ENCODE measurements at regions not wholly inside any gene's neighbourhood (a gene's known extent, or its start where the extent isn't known, plus 50 kb on each side); places are given as distances from the start of the nearest gene placed in this dataset.
"Not testable (repeated sequence)": the region's sequence is repeated elsewhere in the genome, so short reads cannot be mapped to it uniquely, and the experiment has no call there.

DNA sequence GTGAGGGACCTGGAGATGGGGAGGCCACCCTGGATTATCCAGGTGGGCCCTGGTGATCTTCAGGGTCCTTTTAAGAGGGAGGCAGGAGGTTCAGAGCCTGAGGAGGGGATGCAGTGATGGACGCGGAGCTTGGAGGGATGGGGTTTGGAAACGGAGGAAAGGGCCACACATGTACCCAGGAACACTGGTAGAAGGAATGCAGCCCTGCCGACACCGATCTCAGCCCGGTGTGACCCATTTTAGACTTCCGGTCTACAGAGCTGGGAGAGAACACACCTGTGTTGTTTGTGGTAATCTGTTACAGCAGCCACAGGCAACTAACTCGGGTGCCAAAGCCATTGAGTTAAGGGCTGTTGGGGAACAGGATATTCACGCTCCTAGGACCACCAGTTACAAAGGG is 345.2 kb downstream of the CNTNAP3B start:
- H3K27ac ChIP-seq; H3K4me1 ChIP-seq; DNase-seq; H3K9me3 ChIP-seq; H3K4me3 ChIP-seq (replicated peaks in 1 of 3); intact Hi-C loops (cut with DNase I); H3K27me3 ChIP-seq; H3K36me3 ChIP-seq: not testable (repeated sequence)
- WGBS, 2 donors = 95 to 96% methylated on average over 7 of the region's 9 CpGs

DNA sequence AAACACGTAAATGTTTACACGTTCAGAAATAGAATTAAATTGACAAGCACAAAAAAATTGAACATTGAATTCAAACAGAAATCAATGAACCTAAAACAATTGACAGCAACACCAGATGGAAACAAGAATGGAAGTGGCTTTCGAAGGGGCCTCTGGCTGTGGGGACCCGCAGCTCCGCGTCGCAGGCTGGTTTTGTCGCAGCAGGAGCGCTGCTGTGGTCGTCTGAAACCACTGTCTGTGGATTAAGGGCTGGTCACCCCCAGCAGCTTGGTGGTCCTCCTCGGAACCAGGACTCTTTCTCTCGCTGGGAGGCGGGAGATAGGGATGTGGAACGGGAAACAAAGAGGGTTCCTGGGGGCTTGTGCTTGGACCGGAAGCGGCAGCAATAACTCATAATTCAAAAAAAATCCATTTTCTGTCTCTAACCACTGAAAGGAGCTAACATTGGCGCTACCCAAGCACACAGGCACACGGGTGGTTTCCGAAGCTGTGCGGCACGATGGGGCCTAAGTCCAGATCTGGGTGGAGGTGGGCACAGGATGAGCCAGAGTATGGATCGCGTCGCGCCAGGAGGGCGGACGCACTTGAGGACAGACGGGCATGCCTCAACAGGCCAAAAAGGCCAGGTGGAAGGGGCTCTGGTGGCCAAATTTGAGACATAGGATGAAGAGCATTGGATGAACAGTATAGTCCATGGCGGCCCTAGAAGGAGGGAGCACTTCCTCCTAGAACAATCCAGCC is 346.0 kb downstream of the CNTNAP3B start:
- intact Hi-C loops (cut with DNase I); H3K4me1 ChIP-seq; H3K27me3 ChIP-seq; H3K36me3 ChIP-seq; H3K9me3 ChIP-seq; H3K27ac ChIP-seq; H3K4me3 ChIP-seq (replicated peaks in 1 of 3); DNase-seq: not testable (repeated sequence)
- WGBS, 2 donors = 94% methylated on average over 17 to 22 of the region's 29 CpGs

DNA sequence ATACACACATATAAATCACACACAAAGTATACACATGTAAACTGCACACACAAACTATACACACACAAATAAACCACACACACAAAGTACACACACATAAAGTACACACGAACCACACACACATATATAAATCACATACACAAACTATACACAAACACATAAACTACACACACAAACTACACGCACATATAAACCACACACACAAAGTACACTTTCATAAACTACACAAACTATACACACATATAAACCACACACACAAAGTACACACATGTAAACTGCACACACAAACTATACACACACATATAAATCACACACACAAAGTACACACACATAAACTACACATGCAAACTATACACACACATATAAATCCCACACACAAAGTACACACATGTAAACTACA is 347.3 kb downstream of the CNTNAP3B start:
- H3K27me3 ChIP-seq; H3K9me3 ChIP-seq; H3K4me1 ChIP-seq; H3K36me3 ChIP-seq; H3K4me3 ChIP-seq (replicated peaks in 1 of 3); intact Hi-C loops (cut with DNase I); DNase-seq; H3K27ac ChIP-seq: not testable (repeated sequence)
- 95 to 97% methylated on average over 2 of the region's 2 CpGs for WGBS, 2 donors

DNA sequence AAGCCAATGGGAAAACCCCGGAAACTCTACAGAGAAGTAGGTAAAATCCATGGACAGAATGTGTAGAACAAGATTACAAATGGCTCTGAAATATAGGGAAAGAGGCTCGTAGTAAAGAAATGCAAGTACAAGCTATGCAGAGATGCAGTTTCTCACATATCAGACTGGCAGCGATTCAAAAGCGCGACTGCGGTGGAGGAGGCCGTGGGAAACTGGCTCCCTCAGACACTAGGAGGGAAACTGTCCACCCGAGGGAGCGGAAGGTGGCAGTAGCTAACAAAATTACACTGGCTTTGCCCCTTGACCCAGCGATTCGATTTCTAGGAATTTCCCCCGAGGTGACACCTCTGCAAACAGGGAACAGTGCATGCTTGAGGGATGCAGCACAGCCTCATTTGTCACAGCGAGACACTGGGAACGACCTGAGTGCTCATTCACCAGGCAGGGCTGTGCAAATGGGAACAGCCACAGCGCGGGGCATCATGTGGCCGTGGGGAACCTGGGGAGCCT is 349.3 kb downstream of the CNTNAP3B start:
- H3K4me1 ChIP-seq; H3K36me3 ChIP-seq; H3K27me3 ChIP-seq; DNase-seq; H3K4me3 ChIP-seq (replicated peaks in 1 of 3); H3K27ac ChIP-seq; intact Hi-C loops (cut with DNase I); H3K9me3 ChIP-seq: not testable (repeated sequence)
- 61 to 65% methylated on average over 11 to 12 of the region's 17 CpGs for WGBS, 2 donors

DNA sequence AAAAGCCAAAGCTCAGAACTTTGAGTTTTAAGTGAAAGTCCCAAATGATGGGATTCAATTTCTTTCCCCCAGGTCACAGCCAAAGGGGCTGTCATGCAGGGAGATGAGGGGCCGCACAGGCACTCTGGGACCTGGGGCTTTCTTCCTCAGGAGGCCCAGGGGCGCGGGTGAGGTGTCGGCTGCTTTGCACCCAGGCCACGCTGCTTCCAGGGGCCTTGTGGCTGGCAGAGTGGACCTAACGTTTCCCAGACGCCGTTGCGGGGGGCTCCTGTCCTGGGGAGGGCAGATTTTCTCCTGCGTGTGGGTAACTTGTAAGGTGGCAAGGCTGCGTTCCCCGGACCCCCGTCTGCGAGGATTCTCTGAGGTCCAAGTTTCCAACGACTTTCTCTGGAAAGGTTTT is 350.0 kb downstream of the CNTNAP3B start:
- H3K4me1 ChIP-seq; H3K27me3 ChIP-seq; H3K9me3 ChIP-seq; H3K4me3 ChIP-seq (replicated peaks in 1 of 3); DNase-seq; intact Hi-C loops (cut with DNase I); H3K27ac ChIP-seq; H3K36me3 ChIP-seq: not testable (repeated sequence)
- 95 to 99% methylated on average over 9 to 14 of the region's 15 CpGs for WGBS, 2 donors

DNA sequence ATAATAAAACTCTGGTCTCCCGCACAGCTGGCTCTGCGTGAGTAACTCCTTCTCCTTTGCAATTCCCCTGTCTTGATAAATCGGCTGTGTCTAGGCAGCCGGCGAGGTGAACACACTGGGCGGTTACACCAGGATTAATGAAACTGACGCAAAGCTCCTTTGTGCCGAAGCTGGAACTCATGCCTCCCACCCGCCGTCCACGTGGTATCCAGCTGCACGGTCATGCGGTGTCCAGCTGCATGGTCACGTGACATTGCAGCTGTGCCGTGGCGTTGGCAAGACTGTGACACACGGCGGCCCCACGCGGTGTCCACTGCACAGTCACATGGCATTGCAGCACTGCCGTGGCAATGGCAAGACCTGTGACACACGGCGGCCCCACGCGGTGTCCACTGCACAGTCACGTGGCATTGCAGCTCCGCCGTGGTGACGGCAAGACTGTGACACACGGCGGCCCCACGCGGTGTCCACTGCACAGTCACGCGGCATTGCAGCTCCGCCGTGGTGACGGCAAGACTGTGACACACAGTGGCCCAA is 350.6 kb downstream of the CNTNAP3B start:
- intact Hi-C loops (cut with DNase I); DNase-seq: not testable (repeated sequence)
- 96 to 97% methylated on average over 9 to 25 of the region's 38 CpGs for WGBS, 2 donors

DNA sequence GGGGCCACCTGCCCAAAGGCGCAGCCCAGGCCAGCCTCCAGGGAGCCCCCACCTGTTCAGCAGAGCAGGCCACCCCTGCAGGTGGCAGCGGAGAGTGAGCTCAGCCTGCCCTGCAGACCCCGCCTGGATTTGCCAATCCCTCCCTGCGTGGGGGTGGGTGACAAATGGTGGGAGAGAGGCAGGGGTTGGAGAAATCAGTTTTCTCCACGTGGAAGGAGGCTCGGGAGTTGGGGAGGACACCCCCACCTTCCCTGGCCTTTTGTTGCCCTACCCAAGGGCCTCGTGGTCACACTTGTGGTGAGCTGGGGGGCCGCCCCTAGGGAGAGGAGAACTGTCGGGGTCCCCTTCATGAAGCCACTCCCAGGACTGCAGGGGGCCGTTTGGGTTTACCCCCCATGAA is 351.7 kb downstream of the CNTNAP3B start:
- intact Hi-C loops (cut with DNase I) = not testable (repeated sequence)

More for the DNA sequence above, 350.6 kb downstream of the CNTNAP3B start:
- not testable (repeated sequence) for H3K36me3 ChIP-seq; H3K4me3 ChIP-seq (replicated peaks in 1 of 3); H3K27me3 ChIP-seq; H3K4me1 ChIP-seq; H3K9me3 ChIP-seq; H3K27ac ChIP-seq

DNA sequence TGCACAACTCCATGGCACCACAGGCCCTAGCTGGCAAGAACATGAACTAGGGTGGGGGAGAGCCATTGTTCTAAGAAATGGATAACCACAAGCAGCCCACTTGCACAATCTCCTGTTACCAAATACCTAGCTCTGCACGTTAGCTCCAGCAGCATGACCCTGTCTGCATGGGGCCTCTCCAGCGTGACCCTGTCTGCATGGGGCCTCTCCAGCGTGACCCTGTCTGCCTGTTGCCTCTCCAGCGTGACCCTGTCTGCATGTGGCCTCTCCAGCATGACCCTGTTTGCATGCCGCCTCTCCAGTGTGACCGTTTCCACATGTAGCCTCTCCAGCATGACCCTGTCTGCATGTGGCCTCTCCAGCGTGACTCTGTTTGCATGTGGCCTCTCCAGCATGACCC is 356.7 kb downstream of the CNTNAP3B start:
- WGBS, 2 donors = 20% methylated on average over 2 of the region's 7 CpGs; no CpG with 5 or more reads in 1 of the 2 donors
- H3K27me3 ChIP-seq; H3K4me1 ChIP-seq; intact Hi-C loops (cut with DNase I); DNase-seq; H3K36me3 ChIP-seq; H3K9me3 ChIP-seq; H3K27ac ChIP-seq; H3K4me3 ChIP-seq (replicated peaks in 1 of 3): not testable (repeated sequence)

More for the DNA sequence above, 351.7 kb downstream of the CNTNAP3B start:
- WGBS, 2 donors = 93 to 94% methylated on average over 5 of the region's 10 CpGs
- not testable (repeated sequence) for H3K36me3 ChIP-seq; H3K27ac ChIP-seq; H3K4me3 ChIP-seq (replicated peaks in 1 of 3); H3K27me3 ChIP-seq; H3K4me1 ChIP-seq; H3K9me3 ChIP-seq; DNase-seq

DNA sequence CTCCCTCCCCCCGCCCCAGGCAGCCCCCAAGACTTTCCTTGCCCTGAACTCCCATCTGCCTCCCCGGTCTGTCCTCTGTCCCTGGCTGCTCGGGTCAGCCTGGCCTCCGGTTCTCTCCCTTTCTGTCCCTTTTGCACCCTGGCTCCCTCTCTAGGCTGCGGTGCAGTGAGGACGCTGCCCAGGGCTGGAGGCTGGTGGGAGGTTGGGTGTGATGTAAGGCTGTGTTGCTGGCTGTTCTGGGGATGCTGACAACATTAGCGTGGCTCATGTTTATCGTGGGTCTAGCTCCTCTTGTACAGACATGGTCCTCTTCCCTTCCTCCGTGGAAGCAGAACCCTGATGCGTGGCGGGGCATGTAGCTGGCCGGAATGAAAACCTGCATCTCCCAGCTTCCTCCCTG is 357.5 kb downstream of the CNTNAP3B start:
- H3K27ac ChIP-seq; DNase-seq; H3K4me3 ChIP-seq (replicated peaks in 1 of 3); H3K4me1 ChIP-seq; H3K9me3 ChIP-seq; intact Hi-C loops (cut with DNase I); H3K36me3 ChIP-seq; H3K27me3 ChIP-seq: not testable (repeated sequence)
- 100% methylated on average over 2 to 3 of the region's 12 CpGs for WGBS, 2 donors

DNA sequence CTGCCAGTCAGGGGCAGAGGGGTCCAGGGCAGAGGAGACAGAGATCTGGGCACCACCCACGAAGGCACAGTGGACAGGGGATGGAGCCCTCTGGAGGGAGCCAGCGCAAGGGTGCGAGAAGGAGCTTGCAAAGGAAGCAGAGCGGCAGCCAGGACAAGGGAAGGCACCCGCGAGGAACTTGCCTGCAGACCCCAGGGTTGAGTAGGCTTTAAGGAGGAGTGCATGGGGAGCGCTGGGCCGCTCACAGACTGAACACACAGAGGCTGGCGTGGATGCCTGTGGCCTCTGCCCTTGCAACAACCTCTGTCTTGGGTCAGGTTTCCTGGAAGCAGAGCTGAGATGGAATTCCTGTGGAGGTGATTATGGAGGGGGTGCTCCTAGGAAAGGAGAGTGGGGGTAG is 374.4 kb downstream of the CNTNAP3B start:
- 50 to 72% methylated on average over 2 to 8 of the region's 9 CpGs for WGBS, 2 donors
- intact Hi-C loops (cut with DNase I); DNase-seq; H3K36me3 ChIP-seq; H3K4me1 ChIP-seq; H3K27me3 ChIP-seq; H3K27ac ChIP-seq; H3K9me3 ChIP-seq; H3K4me3 ChIP-seq (replicated peaks in 1 of 3): not testable (repeated sequence)

DNA sequence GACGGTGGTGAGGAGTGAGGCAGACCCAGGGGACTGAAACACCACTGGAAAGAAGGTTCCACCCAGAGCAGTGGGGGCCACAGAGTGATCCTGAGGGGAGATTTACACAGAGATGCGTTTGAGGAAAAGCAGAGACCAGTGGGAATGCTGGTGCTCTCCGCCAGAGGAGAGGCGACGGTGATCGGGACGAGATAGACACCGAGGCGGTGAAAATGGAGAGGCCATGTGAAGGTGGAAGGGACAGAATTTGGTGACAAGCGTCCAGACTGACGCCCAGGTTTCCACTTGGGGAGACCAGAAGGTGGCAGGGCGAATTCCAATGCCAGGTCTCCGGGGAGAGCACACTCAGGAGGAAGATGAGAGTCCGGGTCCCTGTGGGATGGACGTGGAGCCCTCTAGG is 374.8 kb downstream of the CNTNAP3B start:
- WGBS, 2 donors = 93 to 94% methylated on average over 9 of the region's 15 CpGs
- H3K4me3 ChIP-seq (replicated peaks in 1 of 3); H3K27ac ChIP-seq; H3K9me3 ChIP-seq; H3K4me1 ChIP-seq; H3K36me3 ChIP-seq; H3K27me3 ChIP-seq; intact Hi-C loops (cut with DNase I); DNase-seq: not testable (repeated sequence)

DNA sequence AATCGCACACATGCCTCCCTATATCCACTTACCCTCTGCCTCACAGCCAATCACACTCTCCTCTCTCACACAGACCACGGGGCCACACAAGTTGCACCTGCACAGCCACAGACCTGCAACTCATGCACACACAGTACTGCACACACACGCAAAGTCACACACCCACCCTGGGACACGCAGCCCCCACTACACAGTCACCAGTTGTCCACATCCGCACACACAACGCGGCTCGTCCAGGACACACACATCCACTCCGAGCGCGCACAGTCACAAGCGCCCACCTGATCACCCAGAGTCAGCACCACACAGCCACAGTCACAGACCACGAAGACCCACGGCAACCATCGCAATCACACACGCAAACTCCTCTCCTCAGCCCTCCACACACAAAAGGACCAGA is 387.3 kb downstream of the CNTNAP3B start:
- intact Hi-C loops (cut with DNase I); H3K27me3 ChIP-seq; DNase-seq; H3K27ac ChIP-seq; H3K4me3 ChIP-seq (replicated peaks in 1 of 3); H3K36me3 ChIP-seq; H3K9me3 ChIP-seq; H3K4me1 ChIP-seq: not testable (repeated sequence)
- WGBS, 2 donors = no CpG with 5 or more reads among the region's 16 CpGs

DNA sequence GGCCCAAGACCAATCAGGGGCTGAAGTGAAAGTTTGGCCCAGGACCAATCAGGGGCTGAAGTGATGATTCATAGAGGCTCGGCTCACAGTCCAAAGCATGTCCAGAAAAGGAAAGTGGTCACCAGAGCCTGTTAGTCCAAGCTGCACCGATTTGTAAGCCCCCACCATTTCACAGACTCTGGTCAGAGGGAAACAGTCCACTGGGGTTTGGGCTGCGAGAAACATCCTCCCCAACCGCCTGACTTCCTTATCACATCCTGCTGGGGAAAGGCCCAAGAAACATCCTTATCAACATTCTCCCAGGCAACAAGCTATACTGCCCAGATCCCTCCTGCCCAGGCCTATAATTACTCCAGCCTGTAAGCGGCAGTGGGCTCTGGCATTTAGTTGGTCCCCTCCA is 388.1 kb downstream of the CNTNAP3B start:
- intact Hi-C loops (cut with DNase I); H3K4me1 ChIP-seq; H3K36me3 ChIP-seq; H3K27me3 ChIP-seq; H3K4me3 ChIP-seq (replicated peaks in 1 of 3); H3K27ac ChIP-seq; DNase-seq; H3K9me3 ChIP-seq: not testable (repeated sequence)
- 47 to 56% methylated on average over 3 to 4 of the region's 5 CpGs for WGBS, 2 donors
